ENCODE measurements at regions not wholly inside any gene's neighbourhood (a gene's known extent, or its start where the extent isn't known, plus 50 kb on each side); places are given as distances from the start of the nearest gene placed in this dataset.

GRCh38 chr3:30269751-30270445 is 336.5 kb upstream of the TGFBR2 start:
- Histone ChIP-seq H3K4me3 (ENCODE audit: low read length) (no peak overlapping the region), H3K27ac (ENCODE audit: low read length) (no peak overlapping the region), H3K4me1 (ENCODE audit: control insufficient read depth, insufficient read depth, low read length) (no peaks in the 10 kb centered on the region), H3K36me3 (ENCODE audit: control insufficient read depth, insufficient read depth, low read length) (no peaks in the 10 kb centered on the region), H3K9me3 (replicated peaks; ENCODE audit: control insufficient read depth, low read depth, low read length) (no peaks in the 10 kb centered on the region), H3K27me3 (ENCODE audit: control insufficient read depth, insufficient read depth, low read length) (no peaks in the 10 kb centered on the region)
- peak; percentile 13 for DNase-seq
- 89% methylated on average over 4 of the region's 10 CpGs for WGBS (ENCODE audit: insufficient coverage)

DNA sequence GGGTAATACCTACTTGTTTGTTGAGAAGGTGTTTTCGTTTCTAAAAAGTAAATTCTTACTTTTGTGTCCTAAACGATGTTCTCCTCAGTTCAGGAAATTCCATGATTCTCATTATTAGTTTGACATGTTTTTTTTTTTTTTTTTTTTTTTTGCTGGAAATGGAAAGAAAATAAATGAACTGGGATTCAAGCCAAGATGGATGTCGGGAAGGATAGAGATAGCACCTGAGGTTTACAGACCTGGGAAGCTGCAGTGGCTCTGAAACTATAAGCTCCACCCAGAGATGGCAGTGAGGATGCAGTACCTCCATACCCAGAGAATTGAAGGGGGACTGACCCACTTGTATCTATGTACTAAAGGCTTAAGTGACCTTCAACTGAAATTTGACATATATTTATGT is 334.6 kb upstream of the TGFBR2 start:
- Histone ChIP-seq H3K4me3 (ENCODE audit: low read length) (no peak overlapping the region), H3K27me3 (ENCODE audit: control insufficient read depth, insufficient read depth, low read length) (no peaks in the 10 kb centered on the region), H3K9me3 (replicated peaks; ENCODE audit: control insufficient read depth, low read depth, low read length) (no peaks in the 10 kb centered on the region), H3K36me3 (ENCODE audit: control insufficient read depth, insufficient read depth, low read length) (no peaks in the 10 kb centered on the region), H3K4me1 (ENCODE audit: control insufficient read depth, insufficient read depth, low read length) (no peaks in the 10 kb centered on the region), H3K27ac (ENCODE audit: low read length) (no peak overlapping the region)
- DNase-seq = no peak
- WGBS (ENCODE audit: insufficient coverage) = no CpG with 5 or more reads among the region's 3 CpGs

DNA sequence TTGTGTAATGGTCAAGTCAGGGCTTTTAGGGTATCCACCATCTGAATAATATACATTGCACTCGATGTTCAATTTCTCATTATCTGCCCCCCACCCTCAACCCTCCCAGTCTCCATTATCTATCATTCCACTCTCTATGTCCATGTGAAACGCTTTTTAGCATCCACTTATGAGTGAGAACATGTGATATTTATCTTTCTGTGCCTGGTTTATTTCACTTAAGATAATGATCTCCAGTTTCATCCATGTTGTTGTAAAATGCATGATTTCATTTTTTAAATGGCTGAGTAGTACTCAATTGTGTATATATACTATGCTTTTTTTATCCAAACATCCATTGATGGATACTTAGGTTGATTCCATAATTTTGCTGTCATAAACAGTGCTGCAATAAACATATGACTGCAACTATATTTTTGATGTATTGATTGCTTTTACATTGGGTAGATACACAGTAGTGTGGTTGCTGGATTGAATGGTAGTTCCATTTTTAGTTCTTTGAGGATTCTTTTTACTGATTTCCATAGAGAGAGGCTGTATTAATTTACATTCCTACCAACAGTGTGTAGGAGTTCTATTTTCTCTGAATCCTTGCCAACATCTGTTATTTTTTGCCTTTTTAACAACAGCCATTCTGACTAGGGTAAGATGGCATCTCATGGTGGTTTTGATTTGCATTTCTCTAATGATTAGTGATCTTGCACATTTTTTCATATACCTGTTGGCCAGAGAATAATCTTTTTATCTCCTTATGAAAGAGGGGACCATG is 332.9 kb upstream of the TGFBR2 start:
- DNase-seq = no peak
- H3K27me3 ChIP-seq (ENCODE audit: control insufficient read depth, insufficient read depth, low read length) = no peaks in the 10 kb centered on the region
- WGBS (ENCODE audit: insufficient coverage) = no CpG with 5 or more reads among the region's 2 CpGs

GRCh38 chr3:30277494-30277893 is 328.9 kb upstream of the TGFBR2 start:
- no peaks in the 10 kb centered on the region for H3K36me3 ChIP-seq (ENCODE audit: control insufficient read depth, insufficient read depth, low read length)
- H3K9me3 ChIP-seq (replicated peaks; ENCODE audit: control insufficient read depth, low read depth, low read length) = no peaks in the 10 kb centered on the region

More for the DNA sequence above, 332.9 kb upstream of the TGFBR2 start:
- no peaks in the 10 kb centered on the region for H3K9me3 ChIP-seq (replicated peaks; ENCODE audit: control insufficient read depth, low read depth, low read length)
- no peak overlapping the region for H3K4me3 ChIP-seq (ENCODE audit: low read length)
- H3K36me3 ChIP-seq (ENCODE audit: control insufficient read depth, insufficient read depth, low read length) = no peaks in the 10 kb centered on the region
- no peaks in the 10 kb centered on the region for H3K4me1 ChIP-seq (ENCODE audit: control insufficient read depth, insufficient read depth, low read length)
- no peak overlapping the region for H3K27ac ChIP-seq (ENCODE audit: low read length)

DNA sequence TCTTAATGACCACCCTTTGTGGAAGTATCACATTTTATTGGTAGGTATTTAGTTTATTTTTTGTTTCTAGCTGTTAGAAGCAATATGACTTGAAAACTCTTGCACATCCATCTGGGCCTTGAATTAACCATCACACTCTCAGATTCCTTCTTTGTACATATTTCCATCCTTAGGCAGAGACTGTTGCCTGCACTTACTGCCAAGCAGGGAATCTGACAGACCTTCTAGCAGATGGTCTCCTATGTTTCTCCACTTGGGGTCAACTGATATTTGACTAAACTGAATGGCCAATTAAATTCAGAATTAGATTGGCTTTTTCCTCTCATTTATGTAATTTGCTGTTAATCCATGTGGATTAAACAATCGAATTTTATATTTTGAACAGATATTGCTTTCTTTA is 324.9 kb upstream of the TGFBR2 start:
- Histone ChIP-seq H3K36me3 (ENCODE audit: control insufficient read depth, insufficient read depth, low read length) (no peaks in the 10 kb centered on the region), H3K4me1 (ENCODE audit: control insufficient read depth, insufficient read depth, low read length) (peaks cover 7% of the 10 kb centered on the region), H3K27ac (ENCODE audit: low read length) (no peak overlapping the region), H3K27me3 (ENCODE audit: control insufficient read depth, insufficient read depth, low read length) (no peaks in the 10 kb centered on the region), H3K4me3 (ENCODE audit: low read length) (no peak overlapping the region), H3K9me3 (replicated peaks; ENCODE audit: control insufficient read depth, low read depth, low read length) (no peaks in the 10 kb centered on the region)
- no CpG with 5 or more reads among the region's 1 CpG for WGBS (ENCODE audit: insufficient coverage)
- no peak for DNase-seq

More at GRCh38 chr3:30277494-30277893, 328.9 kb upstream of the TGFBR2 start:
- Histone ChIP-seq H3K27me3 (ENCODE audit: control insufficient read depth, insufficient read depth, low read length) (no peaks in the 10 kb centered on the region), H3K4me1 (ENCODE audit: control insufficient read depth, insufficient read depth, low read length) (no peaks in the 10 kb centered on the region), H3K27ac (ENCODE audit: low read length) (no peak overlapping the region), H3K4me3 (ENCODE audit: low read length) (no peak overlapping the region)
- DNase-seq = no peak

DNA sequence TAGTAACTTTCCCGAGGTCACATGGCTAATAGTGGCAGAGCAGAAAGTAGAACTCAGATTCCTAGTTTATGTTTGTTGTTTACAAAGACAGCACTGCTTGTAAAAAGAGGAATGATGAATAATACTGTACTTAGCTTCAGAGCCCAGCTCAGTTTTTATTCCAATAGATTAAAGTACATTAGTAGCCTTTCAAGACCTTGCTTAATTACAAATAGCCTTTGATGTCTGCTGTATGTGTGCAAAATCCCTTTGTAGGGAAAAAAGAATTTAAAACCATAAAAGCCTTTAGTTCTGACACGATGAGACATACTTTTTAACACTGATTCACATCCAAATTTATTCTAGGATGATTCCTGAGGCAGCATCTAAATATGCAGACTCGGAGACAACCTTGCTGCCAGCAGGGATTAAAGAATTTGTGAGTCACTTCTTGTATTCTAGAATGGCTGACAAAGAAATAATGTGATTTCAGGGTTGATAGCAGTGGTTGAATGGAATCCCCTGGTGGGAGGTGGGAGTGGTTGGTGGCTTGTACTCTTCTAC is 324.2 kb upstream of the TGFBR2 start:
- DNase-seq = peak; percentile 54
- H3K27me3 ChIP-seq (ENCODE audit: control insufficient read depth, insufficient read depth, low read length) = no peaks in the 10 kb centered on the region
- no peak overlapping the region for H3K4me3 ChIP-seq (ENCODE audit: low read length)
- no peaks in the 10 kb centered on the region for H3K9me3 ChIP-seq (replicated peaks; ENCODE audit: control insufficient read depth, low read depth, low read length)
- WGBS (ENCODE audit: insufficient coverage) = no CpG with 5 or more reads among the region's 3 CpGs
- H3K36me3 ChIP-seq (ENCODE audit: control insufficient read depth, insufficient read depth, low read length) = no peaks in the 10 kb centered on the region
- no peak overlapping the region for H3K27ac ChIP-seq (ENCODE audit: low read length)
- peaks cover 7% of the 10 kb centered on the region for H3K4me1 ChIP-seq (ENCODE audit: control insufficient read depth, insufficient read depth, low read length)

DNA sequence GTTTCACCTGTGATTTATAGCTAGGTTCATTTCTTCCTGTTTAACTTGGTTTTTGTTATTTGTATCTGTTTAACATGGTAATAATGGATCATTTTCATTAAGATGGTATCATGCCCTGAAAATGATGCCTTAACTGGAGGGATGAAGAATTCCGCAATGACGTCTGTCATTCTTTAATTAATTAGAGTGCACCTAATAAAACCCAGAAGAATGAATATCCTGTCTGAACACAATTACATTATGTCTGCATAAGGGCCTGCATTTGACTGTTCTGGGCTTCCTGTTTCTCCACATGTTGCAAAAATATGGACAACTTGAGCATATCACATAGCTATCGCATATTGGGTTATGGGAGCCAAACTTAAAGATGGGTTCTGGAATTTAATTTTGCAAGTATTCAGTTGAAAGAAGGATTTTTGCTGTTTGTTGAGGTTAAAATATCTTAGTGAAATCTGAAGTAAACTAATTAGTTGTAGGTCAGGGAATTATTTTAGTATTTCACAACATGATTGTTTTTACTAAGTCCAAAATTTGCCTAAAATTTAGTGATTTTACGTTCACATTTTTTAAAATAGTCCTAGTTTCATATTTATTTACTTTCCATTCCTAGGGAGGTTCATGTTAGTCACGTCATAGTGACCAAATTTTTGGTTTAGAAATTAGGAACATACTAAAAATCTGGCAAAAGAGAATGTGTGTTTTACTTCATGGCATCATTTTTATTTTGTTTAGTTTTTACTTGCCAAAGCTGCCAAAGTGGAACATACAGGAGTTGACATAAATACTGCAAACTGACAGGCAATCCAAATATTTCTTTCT is 321.0 kb upstream of the TGFBR2 start:
- H3K4me1 ChIP-seq (ENCODE audit: control insufficient read depth, insufficient read depth, low read length) = peaks cover 10% of the 10 kb centered on the region
- peak overlapping the region; percentile 50 for H3K27ac ChIP-seq (ENCODE audit: low read length)
- H3K4me3 ChIP-seq (ENCODE audit: low read length) = no peak overlapping the region
- H3K27me3 ChIP-seq (ENCODE audit: control insufficient read depth, insufficient read depth, low read length) = no peaks in the 10 kb centered on the region
- DNase-seq = no peak
- no CpG with 5 or more reads among the region's 5 CpGs for WGBS (ENCODE audit: insufficient coverage)
- H3K9me3 ChIP-seq (replicated peaks; ENCODE audit: control insufficient read depth, low read depth, low read length) = no peaks in the 10 kb centered on the region
- H3K36me3 ChIP-seq (ENCODE audit: control insufficient read depth, insufficient read depth, low read length) = no peaks in the 10 kb centered on the region

DNA sequence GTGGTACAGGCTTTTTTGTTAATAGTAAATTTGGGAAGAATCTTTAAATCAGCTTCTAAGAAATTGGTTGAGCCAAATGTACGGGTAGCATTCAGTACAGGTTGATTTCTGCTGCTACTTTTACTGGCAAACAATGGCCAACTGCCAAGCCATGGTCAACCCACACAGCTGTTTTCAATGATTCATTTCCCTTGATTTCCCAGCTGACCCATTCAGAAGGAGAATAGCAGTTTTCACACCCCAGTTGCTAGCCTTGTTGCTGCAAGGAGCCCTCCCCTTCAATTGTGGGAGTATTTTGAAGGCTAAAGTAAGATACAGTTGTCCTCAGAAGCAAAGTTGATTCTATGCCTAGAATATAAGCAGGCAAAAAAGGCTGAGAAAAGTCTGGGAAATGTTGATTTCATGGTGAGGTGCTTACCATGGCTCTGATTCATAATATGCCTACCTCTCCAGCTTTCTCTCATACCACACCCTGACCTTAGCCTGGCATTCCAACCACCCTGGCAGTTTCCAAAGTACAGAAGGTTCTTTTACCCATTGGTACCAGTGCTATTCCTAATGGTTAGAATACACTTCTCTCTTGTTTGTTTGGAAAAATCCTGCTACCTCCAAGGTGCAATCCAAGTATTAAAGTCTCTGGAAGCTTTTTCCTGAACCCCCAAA is 320.3 kb upstream of the TGFBR2 start:
- H3K9me3 ChIP-seq (replicated peaks; ENCODE audit: control insufficient read depth, low read depth, low read length) = no peaks in the 10 kb centered on the region
- no peak overlapping the region for H3K4me3 ChIP-seq (ENCODE audit: low read length)
- 0% methylated on average over 1 of the region's 1 CpG for WGBS (ENCODE audit: insufficient coverage)
- H3K27me3 ChIP-seq (ENCODE audit: control insufficient read depth, insufficient read depth, low read length) = no peaks in the 10 kb centered on the region
- peak overlapping the region; percentile 50 for H3K27ac ChIP-seq (ENCODE audit: low read length)
- H3K36me3 ChIP-seq (ENCODE audit: control insufficient read depth, insufficient read depth, low read length) = no peaks in the 10 kb centered on the region
- DNase-seq = peak; percentile 77
- peaks cover 12% of the 10 kb centered on the region for H3K4me1 ChIP-seq (ENCODE audit: control insufficient read depth, insufficient read depth, low read length)

- Histone ChIP-seq H3K27ac (ENCODE audit: low read length) (no peak overlapping the region), H3K36me3 (ENCODE audit: control insufficient read depth, insufficient read depth, low read length) (no peaks in the 10 kb centered on the region), H3K4me1 (ENCODE audit: control insufficient read depth, insufficient read depth, low read length) (peaks cover 12% of the 10 kb centered on the region), H3K4me3 (ENCODE audit: low read length) (no peak overlapping the region), H3K27me3 (ENCODE audit: control insufficient read depth, insufficient read depth, low read length) (no peaks in the 10 kb centered on the region), H3K9me3 (replicated peaks; ENCODE audit: control insufficient read depth, low read depth, low read length) (no peaks in the 10 kb centered on the region)
- no peak for DNase-seq
- 78% methylated on average over 1 of the region's 2 CpGs for whole genome bisulfite sequencing (ENCODE audit: insufficient coverage)
These were observed 319.6 kb upstream of the TGFBR2 start for GRCh38 chr3:30286811-30287210.
